H1 (cell line): ENCODE measurements at regions not wholly inside any gene's neighbourhood (a gene's known extent, or its start where the extent isn't known, plus 50 kb on each side); places are given as distances from the start of the nearest gene placed in this dataset.

ENCODE experiments used
- BRCA1 ChIP-seq: IDR thresholded peaks from 2 replicates; pipeline ENCODE4 v1.6.1; 2012; ENCODE audit warnings: low read depth, low read length, improper control_type of control experiment
- GABPA ChIP-seq: IDR thresholded peaks from 2 replicates; pipeline ENCODE4 v1.6.1; 2011; ENCODE audit warnings: mild to moderate bottlenecking, low read length, moderate library complexity, borderline replicate concordance; ENCODE audit not compliant: insufficient read depth
- HDAC2 ChIP-seq, 2 experiments: fragments of 300-600 bp in 1 of 2; sonication (generic) in 1 of 2; IDR thresholded peaks; 2 replicates each; pipeline ENCODE4 v1.6.1; 2011 to 2012; ENCODE audit warnings: low read depth in 2 of 2, low read length in 2 of 2, mild to moderate bottlenecking in 2 of 2, moderate library complexity in 2 of 2, borderline replicate concordance in 1 of 2, inconsistent platforms in 1 of 2
- KDM1A ChIP-seq: fragments of 200-600, 300-600 bp; sonication (generic); IDR thresholded peaks from 2 replicates; pipeline ENCODE4 v1.7.1; 2016; ENCODE audit warnings: mild to moderate bottlenecking, low read length, borderline replicate concordance
- RAD21 ChIP-seq, 2 experiments: IDR thresholded peaks in 1 of 2; conservative IDR thresholded peaks in 1 of 2; 2 replicates each; pipeline ENCODE4 v1.6.1; 2011; ENCODE audit warnings: low read depth in 2 of 2, low read length in 2 of 2, improper control_type of control experiment in 1 of 2, inconsistent platforms in 1 of 2, mild to moderate bottlenecking in 1 of 2, moderate library complexity in 1 of 2
- RXRA ChIP-seq: IDR thresholded peaks from 2 replicates; pipeline ENCODE4 v1.6.1; 2011; ENCODE audit warnings: low read depth, mild to moderate bottlenecking, low read length, moderate library complexity; ENCODE audit not compliant: insufficient read depth
- TF ChIP-seq, protein P1 (sequence below), 3 experiments: IDR thresholded peaks; 1 replicate in 2 of 3; 2 replicates in 1 of 3; pipeline versions ENCODE4 v1.5.1 to v1.6.1; 2011; ENCODE audit warnings: low read length in 3 of 3, mild to moderate bottlenecking in 3 of 3, inconsistent platforms in 2 of 3, low read depth in 1 of 3, moderate library complexity in 1 of 3; ENCODE audit not compliant: insufficient read depth in 1 of 3; ENCODE audit errors: control extremely low read depth in 1 of 3

DNA sequence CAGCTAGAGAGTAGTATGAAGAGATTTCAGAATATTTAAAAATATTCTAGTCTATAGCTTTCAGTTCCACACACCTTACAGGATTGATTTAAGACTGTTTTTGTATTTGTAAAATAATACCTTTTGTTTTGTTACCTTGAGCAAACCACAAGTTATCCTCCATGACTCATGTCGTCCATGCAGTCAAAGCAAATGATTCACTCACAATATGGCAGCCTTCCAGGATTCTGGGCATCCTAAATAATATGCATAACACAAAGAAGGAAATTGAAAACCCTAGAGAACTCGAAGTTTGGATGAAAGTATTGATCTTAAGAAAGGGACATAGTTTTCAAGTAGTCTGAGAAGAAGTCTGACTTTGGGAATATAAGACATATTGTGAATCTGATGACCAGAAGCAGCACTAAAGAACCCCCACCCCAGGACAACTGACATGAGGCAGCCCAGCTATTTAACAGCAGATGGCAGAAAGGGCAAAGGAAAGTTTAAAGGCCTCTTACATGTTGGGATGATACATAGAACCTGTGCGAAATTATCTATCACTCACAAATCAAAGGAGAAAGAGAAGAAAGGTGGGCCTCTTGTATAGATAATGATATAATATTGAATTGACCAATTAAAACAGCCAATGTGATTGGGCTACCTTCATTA lies 857.9 kb downstream of the BRINP3 start:
- TF ChIP-seq, protein P1, sequence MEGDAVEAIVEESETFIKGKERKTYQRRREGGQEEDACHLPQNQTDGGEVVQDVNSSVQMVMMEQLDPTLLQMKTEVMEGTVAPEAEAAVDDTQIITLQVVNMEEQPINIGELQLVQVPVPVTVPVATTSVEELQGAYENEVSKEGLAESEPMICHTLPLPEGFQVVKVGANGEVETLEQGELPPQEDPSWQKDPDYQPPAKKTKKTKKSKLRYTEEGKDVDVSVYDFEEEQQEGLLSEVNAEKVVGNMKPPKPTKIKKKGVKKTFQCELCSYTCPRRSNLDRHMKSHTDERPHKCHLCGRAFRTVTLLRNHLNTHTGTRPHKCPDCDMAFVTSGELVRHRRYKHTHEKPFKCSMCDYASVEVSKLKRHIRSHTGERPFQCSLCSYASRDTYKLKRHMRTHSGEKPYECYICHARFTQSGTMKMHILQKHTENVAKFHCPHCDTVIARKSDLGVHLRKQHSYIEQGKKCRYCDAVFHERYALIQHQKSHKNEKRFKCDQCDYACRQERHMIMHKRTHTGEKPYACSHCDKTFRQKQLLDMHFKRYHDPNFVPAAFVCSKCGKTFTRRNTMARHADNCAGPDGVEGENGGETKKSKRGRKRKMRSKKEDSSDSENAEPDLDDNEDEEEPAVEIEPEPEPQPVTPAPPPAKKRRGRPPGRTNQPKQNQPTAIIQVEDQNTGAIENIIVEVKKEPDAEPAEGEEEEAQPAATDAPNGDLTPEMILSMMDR (IDR thresholded peaks at IDR 0.05; ENCODE audit: control extremely low read depth in 1 of 3, insufficient read depth in 1 of 3, low read depth in 1 of 3, low read length in 3 of 3) = no peak
- TF ChIP-seq RXRA (no peak), RAD21 (IDR thresholded peaks at IDR 0.05 in 1 of 2, conservative IDR thresholded peaks at IDR 0.05 in 1 of 2; ENCODE audit: low read depth in 2 of 2, low read length in 2 of 2) (no peak; a peak in 1 of 4 replicates), GABPA (no peak), HDAC2 (IDR thresholded peaks at IDR 0.05; ENCODE audit: borderline replicate concordance in 1 of 2, low read depth in 2 of 2, low read length in 2 of 2) (no peak), KDM1A (no peak), BRCA1 (no peak)
